ENCODE measurements at regions not wholly inside any gene's neighbourhood (a gene's known extent, or its start where the extent isn't known, plus 50 kb on each side); places are given as distances from the start of the nearest gene placed in this dataset.

- no peak for TF ChIP-seq CTCF (IDR thresholded peaks at IDR 0.05)
- no peak for TF ChIP-seq POLR2A (IDR thresholded peaks at IDR 0.05)
- TF ChIP-seq EP300 (IDR thresholded peaks at IDR 0.05), result no peak
Observed at GRCh38 chr15:36175741-36176291, 403.6 kb upstream of the CDIN1 start.
